ENCODE measurements at regions not wholly inside any gene's neighbourhood (a gene's known extent, or its start where the extent isn't known, plus 50 kb on each side); places are given as distances from the start of the nearest gene placed in this dataset.

- H3K27ac ChIP-seq = no peak overlapping the region
- H3K4me3 ChIP-seq = no peak overlapping the region
- no peaks in the 10 kb centered on the region for H3K9me3 ChIP-seq
- no peaks in the 10 kb centered on the region for H3K36me3 ChIP-seq
- peaks cover 0 to 22% of the 10 kb centered on the region in 2 donors for H3K4me1 ChIP-seq (ENCODE audit: control insufficient read depth in 1 of 2, low read depth in 2 of 2)
- DNase-seq (ENCODE audit: low spot score) (no peak), ATAC-seq (ENCODE audit: insufficient number of reproducible peaks, low FRiP score, low read depth) (no peak)
- H3K27me3 ChIP-seq (replicated peaks; ENCODE audit: insufficient read depth) = no peaks in the 10 kb centered on the region
- no peak for TF ChIP-seq CTCF (IDR thresholded peaks at IDR 0.05)
Measured at GRCh38 chr15:47824147-47824546, 106.8 kb downstream of the SEMA6D start.

- TF ChIP-seq CTCF (IDR thresholded peaks at IDR 0.05) = no peak
- ATAC-seq (ENCODE audit: insufficient number of reproducible peaks, low FRiP score, low read depth) (no peak), DNase-seq (ENCODE audit: low spot score) (no peak)
- no peaks in the 10 kb centered on the region for H3K36me3 ChIP-seq
- no peaks in the 10 kb centered on the region for H3K27me3 ChIP-seq (replicated peaks; ENCODE audit: insufficient read depth)
- no peak overlapping the region for H3K4me3 ChIP-seq
- no peaks in the 10 kb centered on the region for H3K9me3 ChIP-seq
- no peaks in the 10 kb centered on the region for H3K4me1 ChIP-seq (ENCODE audit: control insufficient read depth in 1 of 2, low read depth in 2 of 2)
- no peak overlapping the region for H3K27ac ChIP-seq
Measured at GRCh38 chr15:47829667-47830066, 112.4 kb downstream of the SEMA6D start.

GRCh38 chr15:47834093-47834492 is 116.8 kb downstream of the SEMA6D start:
- Histone ChIP-seq H3K27me3 (replicated peaks; ENCODE audit: insufficient read depth) (no peaks in the 10 kb centered on the region), H3K4me3 (no peak overlapping the region), H3K4me1 (ENCODE audit: control insufficient read depth in 1 of 2, low read depth in 2 of 2) (no peaks in the 10 kb centered on the region), H3K9me3 (no peaks in the 10 kb centered on the region), H3K36me3 (no peaks in the 10 kb centered on the region), H3K27ac (no peak overlapping the region)
- ATAC-seq (ENCODE audit: insufficient number of reproducible peaks, low FRiP score, low read depth) (no peak), DNase-seq (ENCODE audit: low spot score) (no peak)
- no peak for TF ChIP-seq CTCF (IDR thresholded peaks at IDR 0.05)

GRCh38 chr15:47839233-47839825 is 122.0 kb downstream of the SEMA6D start:
- ATAC-seq (ENCODE audit: insufficient number of reproducible peaks, low FRiP score, low read depth) (no peak), DNase-seq (ENCODE audit: low spot score) (no peak)
- no peaks in the 10 kb centered on the region for H3K4me1 ChIP-seq (ENCODE audit: control insufficient read depth in 1 of 2, low read depth in 2 of 2)
- no peak for TF ChIP-seq CTCF (IDR thresholded peaks at IDR 0.05)
- no peak overlapping the region for H3K4me3 ChIP-seq
- H3K27me3 ChIP-seq (replicated peaks; ENCODE audit: insufficient read depth) = no peaks in the 10 kb centered on the region
- no peaks in the 10 kb centered on the region for H3K36me3 ChIP-seq
- H3K9me3 ChIP-seq = no peaks in the 10 kb centered on the region
- H3K27ac ChIP-seq = no peak overlapping the region

GRCh38 chr15:47843124-47843663 is 125.9 kb downstream of the SEMA6D start:
- no peak for TF ChIP-seq CTCF (IDR thresholded peaks at IDR 0.05)
- ATAC-seq (ENCODE audit: insufficient number of reproducible peaks, low FRiP score, low read depth) = no peak
- Histone ChIP-seq H3K4me1 (ENCODE audit: control insufficient read depth in 1 of 2, low read depth in 2 of 2) (no peaks in the 10 kb centered on the region), H3K36me3 (no peaks in the 10 kb centered on the region), H3K4me3 (no peak overlapping the region), H3K27ac (no peak overlapping the region), H3K9me3 (no peaks in the 10 kb centered on the region), H3K27me3 (replicated peaks; ENCODE audit: insufficient read depth) (no peaks in the 10 kb centered on the region)
- DNase-seq (ENCODE audit: low spot score) = no peak

All from thoracic aorta (tissue), 2 donors.